ENCODE measurements at regions not wholly inside any gene's neighbourhood (a gene's known extent, or its start where the extent isn't known, plus 50 kb on each side); places are given as distances from the start of the nearest gene placed in this dataset.
"Not testable (repeated sequence)": the region's sequence is repeated elsewhere in the genome, so short reads cannot be mapped to it uniquely, and the experiment has no call there.

- no peak for ATAC-seq
- intact Hi-C loops (cut with DNase I, micrococcal nuclease), result no loop called here
- no peak for DNase-seq
- Histone ChIP-seq H3K4me1 (ENCODE audit: low read depth) (no peaks in the 10 kb centered on the region), H3K9me3 (peaks cover 6% of the 10 kb centered on the region), H3K36me3 (ENCODE audit: low read depth) (no peaks in the 10 kb centered on the region), H3K4me3 (no peak overlapping the region)
- no peak for TF ChIP-seq CTCF (IDR thresholded peaks at IDR 0.05)
Measured at GRCh38 chr1:233802611-233803010, 101.9 kb upstream of the SLC35F3 start.

GRCh38 chr1:233805786-233806185 lies 98.7 kb upstream of the SLC35F3 start:
- ATAC-seq (no peak), DNase-seq (no peak)
- H3K36me3 ChIP-seq (ENCODE audit: low read depth), result no peaks in the 10 kb centered on the region
- no peak for TF ChIP-seq CTCF (IDR thresholded peaks at IDR 0.05)
- peaks cover 6% of the 10 kb centered on the region for H3K9me3 ChIP-seq
- no peak overlapping the region for H3K4me3 ChIP-seq
- intact Hi-C loops (cut with DNase I, micrococcal nuclease), result no loop called here
- H3K4me1 ChIP-seq (ENCODE audit: low read depth), result no peaks in the 10 kb centered on the region

GRCh38 chr1:233815357-233815756 lies 89.1 kb upstream of the SLC35F3 start:
- ATAC-seq (no peak), DNase-seq (no peak)
- H3K4me1 ChIP-seq (ENCODE audit: low read depth), result no peaks in the 10 kb centered on the region

GRCh38 chr1:233815865-233816264 lies 88.6 kb upstream of the SLC35F3 start:
- no peak for TF ChIP-seq CTCF (IDR thresholded peaks at IDR 0.05)
- H3K9me3 ChIP-seq, result no peaks in the 10 kb centered on the region
- intact Hi-C loops (cut with DNase I, micrococcal nuclease), result no loop called here
- H3K4me1 ChIP-seq (ENCODE audit: low read depth), result no peaks in the 10 kb centered on the region
- H3K4me3 ChIP-seq, result no peak overlapping the region
- ATAC-seq (no peak), DNase-seq (no peak)
- H3K36me3 ChIP-seq (ENCODE audit: low read depth), result no peaks in the 10 kb centered on the region

More at GRCh38 chr1:233815357-233815756, 89.1 kb upstream of the SLC35F3 start:
- Histone ChIP-seq H3K9me3 (no peaks in the 10 kb centered on the region), H3K36me3 (ENCODE audit: low read depth) (no peaks in the 10 kb centered on the region), H3K4me3 (no peak overlapping the region)
- TF ChIP-seq CTCF (IDR thresholded peaks at IDR 0.05), result no peak
- intact Hi-C loops (cut with DNase I, micrococcal nuclease), result no loop called here

GRCh38 chr1:233816348-233816747 lies 88.1 kb upstream of the SLC35F3 start:
- DNase-seq, result no peak
- Histone ChIP-seq H3K9me3 (no peaks in the 10 kb centered on the region), H3K4me1 (ENCODE audit: low read depth) (no peaks in the 10 kb centered on the region), H3K36me3 (ENCODE audit: low read depth) (no peaks in the 10 kb centered on the region), H3K4me3 (no peak overlapping the region)
- no peak for TF ChIP-seq CTCF (IDR thresholded peaks at IDR 0.05)
- intact Hi-C loops (cut with DNase I, micrococcal nuclease), result no loop called here
- ATAC-seq, result no peak

GRCh38 chr1:233819042-233819441 lies 85.4 kb upstream of the SLC35F3 start:
- DNase-seq (no peak), ATAC-seq (no peak)
- intact Hi-C loops (cut with DNase I, micrococcal nuclease), result no loop called here
- Histone ChIP-seq H3K4me1 (ENCODE audit: low read depth) (no peaks in the 10 kb centered on the region), H3K36me3 (ENCODE audit: low read depth) (no peaks in the 10 kb centered on the region), H3K4me3 (no peak overlapping the region), H3K9me3 (no peaks in the 10 kb centered on the region)
- no peak for TF ChIP-seq CTCF (IDR thresholded peaks at IDR 0.05)

- ATAC-seq; H3K9me3 ChIP-seq; DNase-seq; intact Hi-C loops (cut with DNase I, micrococcal nuclease); H3K4me1 ChIP-seq (ENCODE audit: low read depth); H3K4me3 ChIP-seq; H3K36me3 ChIP-seq (ENCODE audit: low read depth): not testable (repeated sequence)
Measured at GRCh38 chr1:233824179-233824578, 80.3 kb upstream of the SLC35F3 start.

GRCh38 chr1:233827937-233828336 lies 76.5 kb upstream of the SLC35F3 start:
- intact Hi-C loops (cut with DNase I, micrococcal nuclease); H3K36me3 ChIP-seq (ENCODE audit: low read depth); H3K4me3 ChIP-seq; DNase-seq; H3K4me1 ChIP-seq (ENCODE audit: low read depth); ATAC-seq; H3K9me3 ChIP-seq: not testable (repeated sequence)
